GM13976 (cell line): ENCODE measurements at regions not wholly inside any gene's neighbourhood (a gene's known extent, or its start where the extent isn't known, plus 50 kb on each side); places are given as distances from the start of the nearest gene placed in this dataset.

ENCODE experiments used
- DNase-seq: peaks from one replicate; pipeline ENCODE4 v3.0.0; 2012; ENCODE audit warnings: low spot score
- in situ Hi-C: fragments of 300-500 bp; cut with MboI; formaldehyde crosslinking; loops from one replicate; pipeline ENCODE4 v1.12.0; 2022; ENCODE audit warnings: low sequenced_read_pairs, mixed read lengths, inconsistent platforms; ENCODE audit not compliant: unreplicated experiment
- TF ChIP-seq, protein P1 (sequence below): IDR thresholded peaks from 2 replicates; pipeline ENCODE4 v1.5.1; 2012; ENCODE audit warnings: borderline replicate concordance, mild to moderate bottlenecking; ENCODE audit not compliant: insufficient read depth; ENCODE audit errors: extremely low read depth, missing control alignments, control extremely low read depth

DNA sequence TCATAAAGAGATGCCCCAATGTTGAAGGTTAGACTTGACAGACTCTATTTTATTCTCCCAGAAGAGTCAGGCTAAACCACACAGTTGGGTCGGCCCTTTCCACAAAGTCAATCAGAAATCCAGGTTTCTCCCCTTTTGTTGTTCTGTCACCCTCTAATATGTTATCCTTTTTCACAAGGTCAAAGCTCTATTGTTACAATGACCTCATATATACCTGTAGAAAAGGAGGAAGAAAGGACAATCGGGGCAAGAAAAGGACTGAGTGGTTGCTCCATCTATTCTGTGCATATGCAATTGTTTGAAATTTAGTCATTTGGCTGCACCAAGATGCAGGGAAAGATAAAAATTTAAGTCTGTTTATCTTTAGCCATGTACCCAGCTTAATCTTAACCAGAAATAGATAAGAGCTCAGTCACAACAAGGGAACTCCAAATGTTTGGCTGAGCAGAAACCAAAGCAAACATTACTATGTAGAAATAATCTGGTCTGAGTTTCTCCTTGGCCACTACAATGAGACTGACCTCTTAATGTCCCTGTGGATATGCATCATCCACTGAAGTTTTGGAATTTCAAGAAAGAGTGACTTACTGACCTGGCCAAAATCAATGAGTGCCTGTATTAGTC, 503.7 kb downstream of the GALC start:
- TF ChIP-seq, protein P1, sequence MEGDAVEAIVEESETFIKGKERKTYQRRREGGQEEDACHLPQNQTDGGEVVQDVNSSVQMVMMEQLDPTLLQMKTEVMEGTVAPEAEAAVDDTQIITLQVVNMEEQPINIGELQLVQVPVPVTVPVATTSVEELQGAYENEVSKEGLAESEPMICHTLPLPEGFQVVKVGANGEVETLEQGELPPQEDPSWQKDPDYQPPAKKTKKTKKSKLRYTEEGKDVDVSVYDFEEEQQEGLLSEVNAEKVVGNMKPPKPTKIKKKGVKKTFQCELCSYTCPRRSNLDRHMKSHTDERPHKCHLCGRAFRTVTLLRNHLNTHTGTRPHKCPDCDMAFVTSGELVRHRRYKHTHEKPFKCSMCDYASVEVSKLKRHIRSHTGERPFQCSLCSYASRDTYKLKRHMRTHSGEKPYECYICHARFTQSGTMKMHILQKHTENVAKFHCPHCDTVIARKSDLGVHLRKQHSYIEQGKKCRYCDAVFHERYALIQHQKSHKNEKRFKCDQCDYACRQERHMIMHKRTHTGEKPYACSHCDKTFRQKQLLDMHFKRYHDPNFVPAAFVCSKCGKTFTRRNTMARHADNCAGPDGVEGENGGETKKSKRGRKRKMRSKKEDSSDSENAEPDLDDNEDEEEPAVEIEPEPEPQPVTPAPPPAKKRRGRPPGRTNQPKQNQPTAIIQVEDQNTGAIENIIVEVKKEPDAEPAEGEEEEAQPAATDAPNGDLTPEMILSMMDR, result no peak
- in situ Hi-C loops, result no loop called here
- no peak for DNase-seq

DNA sequence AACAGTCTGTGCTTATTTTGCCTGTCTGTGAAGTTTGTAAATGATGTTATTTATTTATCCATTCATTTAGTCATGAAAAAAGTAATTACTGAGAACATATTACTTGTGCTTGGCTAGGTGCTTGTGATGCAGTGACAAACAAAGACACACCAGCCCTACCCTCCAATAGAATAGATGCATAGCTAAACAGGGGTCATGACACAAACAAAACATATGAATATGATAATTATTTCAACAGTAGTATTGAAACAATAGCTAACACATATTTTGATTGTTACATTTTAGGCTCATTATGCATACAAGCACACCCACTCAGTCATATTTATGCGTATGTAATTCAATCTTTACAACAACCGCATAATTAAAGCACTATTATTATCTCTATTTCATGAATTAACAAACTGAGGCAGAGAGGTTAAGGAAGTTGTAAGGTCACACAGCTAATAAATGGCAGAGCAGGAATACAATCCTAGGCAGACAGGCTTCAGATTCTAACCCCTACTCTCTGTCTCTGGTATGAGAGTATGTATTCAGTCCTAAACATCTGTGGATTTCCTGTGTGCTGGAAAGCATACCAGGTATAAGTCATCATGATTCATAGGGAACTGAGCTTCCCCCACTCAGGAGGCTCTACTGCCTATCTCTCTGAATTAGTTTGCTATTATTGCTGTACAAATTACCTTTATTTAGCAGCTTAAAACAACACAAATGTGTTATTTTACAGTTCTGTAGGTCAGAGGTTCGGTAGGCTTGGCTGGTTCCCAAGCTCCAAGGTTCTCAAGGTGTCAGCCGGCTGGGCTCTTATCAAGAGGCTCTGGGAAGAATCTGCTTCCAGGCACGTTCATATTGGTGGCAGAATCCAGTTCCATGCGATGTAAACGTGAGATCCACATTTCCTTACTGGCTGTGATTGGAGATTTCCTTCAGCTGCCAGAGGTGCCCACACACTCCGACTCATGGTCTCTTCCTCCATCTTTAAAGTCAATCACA, 509.4 kb downstream of the GALC start:
- in situ Hi-C loops, result no loop called here

DNA sequence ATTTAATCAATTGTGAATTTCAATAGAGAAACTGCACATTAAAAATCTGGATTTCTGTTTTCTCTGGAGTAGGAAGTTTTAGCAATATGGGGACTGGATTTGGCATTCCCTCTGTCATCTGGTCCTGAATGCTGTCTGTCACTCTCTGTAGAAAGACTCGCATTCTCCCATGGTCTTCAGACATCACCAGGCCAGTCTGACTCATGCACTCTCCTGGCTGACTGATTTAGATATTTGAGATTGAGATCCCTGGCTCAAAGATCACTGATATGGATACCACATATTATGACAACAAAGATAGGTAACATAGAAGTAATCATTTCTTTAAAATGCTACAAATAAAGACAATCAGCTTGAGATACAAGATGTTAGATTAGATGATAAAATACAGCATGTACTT, 524.5 kb downstream of the GALC start:
- in situ Hi-C loops, result no loop called here
- DNase-seq, result no peak
- TF ChIP-seq, protein P1, result no peak

More for the DNA sequence above, 509.4 kb downstream of the GALC start:
- no peak for DNase-seq
- TF ChIP-seq, protein P1, result no peak

DNA sequence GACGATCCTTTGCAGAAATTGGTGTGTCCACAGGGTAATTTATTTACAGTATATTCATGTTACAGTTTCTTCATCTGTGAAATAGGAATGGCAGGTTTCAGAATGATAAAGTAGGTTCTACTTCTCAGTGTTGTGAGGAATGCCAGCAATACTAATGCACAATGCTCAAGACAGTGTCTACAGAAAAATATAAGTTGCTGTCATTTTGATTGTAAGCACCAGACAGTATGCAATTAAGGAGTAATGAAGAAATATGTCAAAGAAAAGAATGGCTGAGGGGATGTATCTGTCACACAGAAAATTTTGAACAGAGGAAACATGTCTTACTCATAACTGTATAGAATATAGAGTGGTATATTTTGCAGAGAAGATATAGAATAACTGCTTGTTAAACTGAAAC, 525.4 kb downstream of the GALC start:
- TF ChIP-seq, protein P1, result no peak
- in situ Hi-C loops, result no loop called here
- no peak for DNase-seq

DNA sequence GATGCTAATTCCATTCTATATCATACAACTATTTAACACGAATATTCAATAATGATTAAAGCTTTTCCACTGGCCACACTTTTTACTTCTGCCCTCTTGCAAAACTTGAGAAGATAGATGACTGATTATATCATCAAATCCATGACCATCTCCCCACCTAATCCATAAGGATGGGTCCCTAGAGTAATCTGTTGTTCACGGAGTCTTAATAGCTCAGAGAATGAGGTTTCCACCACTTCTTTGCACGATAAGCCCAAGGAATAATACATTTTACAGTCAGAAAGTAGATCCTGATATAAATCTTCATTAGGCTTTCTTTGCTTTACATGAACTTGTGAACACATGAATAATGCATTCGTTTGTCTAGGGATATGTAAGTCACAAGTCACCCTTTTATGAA, 527.2 kb downstream of the GALC start:
- DNase-seq, result no peak
- in situ Hi-C loops, result no loop called here
- TF ChIP-seq, protein P1, result no peak

DNA sequence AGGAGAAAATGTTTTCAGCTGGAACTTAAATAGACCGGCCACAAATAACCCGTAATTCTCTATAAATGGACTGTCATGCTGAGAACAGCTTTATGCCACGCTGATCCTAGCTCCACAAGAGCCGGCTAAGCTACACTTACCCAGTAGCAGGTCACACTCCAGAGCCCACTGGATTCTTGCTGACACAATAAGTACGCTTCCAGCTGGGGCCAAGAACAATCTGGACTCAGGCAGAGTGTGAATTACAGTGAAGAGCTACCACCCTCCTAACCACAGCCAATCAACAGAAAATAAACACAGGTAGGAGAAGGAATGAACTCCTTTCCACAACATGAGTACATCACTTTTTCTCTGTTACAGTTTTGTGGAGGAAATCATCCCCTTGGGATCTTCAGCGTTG, 531.3 kb downstream of the GALC start:
- DNase-seq, result no peak
- in situ Hi-C loops, result no loop called here

More for the DNA sequence above, 531.3 kb downstream of the GALC start:
- TF ChIP-seq, protein P1, result no peak
